Choroid plexus epithelial cell (primary cell): ENCODE measurements at regions not wholly inside any gene's neighbourhood (a gene's known extent, or its start where the extent isn't known, plus 50 kb on each side); places are given as distances from the start of the nearest gene placed in this dataset.

Experiments used
- DNase-seq: peaks from one replicate; pipeline ENCODE4 v3.0.0-alpha.2; 2010; ENCODE audit warnings: low read depth
- H3K4me3 ChIP-seq: 2 replicates; pipeline ENCODE4 v1.5.1; 2011; ENCODE audit warnings: low read depth, mild to moderate bottlenecking, control low read depth, low read length, moderate library complexity
- TF ChIP-seq, protein P1 (sequence below): conservative IDR thresholded peaks from 2 replicates; pipeline ENCODE4 v1.5.1; 2011; ENCODE audit warnings: low read depth, mild to moderate bottlenecking, control low read depth, inconsistent platforms, low read length, moderate library complexity

DNA sequence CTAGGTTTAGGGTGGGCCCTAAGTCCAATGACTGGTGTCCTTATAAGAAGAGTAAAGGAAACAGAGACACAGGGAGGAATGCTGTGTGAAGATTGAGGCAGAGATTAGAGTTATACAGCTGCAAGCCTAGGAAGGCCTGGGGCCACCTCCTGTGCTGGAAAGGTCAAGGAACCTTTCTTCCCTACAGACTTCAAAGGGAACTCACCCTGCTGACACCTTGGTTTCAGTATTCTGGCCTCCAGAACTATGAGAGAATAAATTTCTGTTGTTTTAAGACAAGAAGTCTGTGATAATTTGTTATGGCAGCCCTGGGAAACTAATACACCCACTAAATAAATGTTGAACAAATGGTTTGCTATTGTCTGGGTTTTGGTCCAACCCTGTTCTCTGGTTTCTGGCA is 102.3 kb upstream of the NEUROD1 start:
- H3K4me3 ChIP-seq = no peak overlapping the region

DNA sequence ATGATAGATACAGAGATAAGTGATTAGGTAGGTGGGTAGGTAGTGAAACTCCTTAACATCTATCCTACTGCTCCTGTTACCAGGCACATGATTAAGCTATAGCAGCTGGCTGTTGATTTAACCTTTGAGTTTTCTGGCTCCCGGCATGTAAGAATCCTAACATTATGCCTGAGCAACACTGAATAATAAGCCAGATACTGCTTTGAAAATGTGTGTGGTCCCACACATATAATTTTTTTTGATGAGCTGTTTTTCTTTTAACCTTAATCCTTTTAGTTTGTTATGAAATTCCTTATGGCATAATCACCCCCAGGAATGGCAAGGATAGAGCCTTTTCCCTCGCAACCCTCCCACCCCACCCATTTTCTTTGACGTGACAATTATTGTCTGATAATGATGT is 104.2 kb upstream of the NEUROD1 start:
- TF ChIP-seq, protein P1, sequence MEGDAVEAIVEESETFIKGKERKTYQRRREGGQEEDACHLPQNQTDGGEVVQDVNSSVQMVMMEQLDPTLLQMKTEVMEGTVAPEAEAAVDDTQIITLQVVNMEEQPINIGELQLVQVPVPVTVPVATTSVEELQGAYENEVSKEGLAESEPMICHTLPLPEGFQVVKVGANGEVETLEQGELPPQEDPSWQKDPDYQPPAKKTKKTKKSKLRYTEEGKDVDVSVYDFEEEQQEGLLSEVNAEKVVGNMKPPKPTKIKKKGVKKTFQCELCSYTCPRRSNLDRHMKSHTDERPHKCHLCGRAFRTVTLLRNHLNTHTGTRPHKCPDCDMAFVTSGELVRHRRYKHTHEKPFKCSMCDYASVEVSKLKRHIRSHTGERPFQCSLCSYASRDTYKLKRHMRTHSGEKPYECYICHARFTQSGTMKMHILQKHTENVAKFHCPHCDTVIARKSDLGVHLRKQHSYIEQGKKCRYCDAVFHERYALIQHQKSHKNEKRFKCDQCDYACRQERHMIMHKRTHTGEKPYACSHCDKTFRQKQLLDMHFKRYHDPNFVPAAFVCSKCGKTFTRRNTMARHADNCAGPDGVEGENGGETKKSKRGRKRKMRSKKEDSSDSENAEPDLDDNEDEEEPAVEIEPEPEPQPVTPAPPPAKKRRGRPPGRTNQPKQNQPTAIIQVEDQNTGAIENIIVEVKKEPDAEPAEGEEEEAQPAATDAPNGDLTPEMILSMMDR = no peak
- peak; percentile 52 for DNase-seq
- H3K4me3 ChIP-seq = no peak overlapping the region

More for the DNA sequence above, 102.3 kb upstream of the NEUROD1 start:
- TF ChIP-seq, protein P1 = no peak
- DNase-seq = peak; percentile 22

DNA sequence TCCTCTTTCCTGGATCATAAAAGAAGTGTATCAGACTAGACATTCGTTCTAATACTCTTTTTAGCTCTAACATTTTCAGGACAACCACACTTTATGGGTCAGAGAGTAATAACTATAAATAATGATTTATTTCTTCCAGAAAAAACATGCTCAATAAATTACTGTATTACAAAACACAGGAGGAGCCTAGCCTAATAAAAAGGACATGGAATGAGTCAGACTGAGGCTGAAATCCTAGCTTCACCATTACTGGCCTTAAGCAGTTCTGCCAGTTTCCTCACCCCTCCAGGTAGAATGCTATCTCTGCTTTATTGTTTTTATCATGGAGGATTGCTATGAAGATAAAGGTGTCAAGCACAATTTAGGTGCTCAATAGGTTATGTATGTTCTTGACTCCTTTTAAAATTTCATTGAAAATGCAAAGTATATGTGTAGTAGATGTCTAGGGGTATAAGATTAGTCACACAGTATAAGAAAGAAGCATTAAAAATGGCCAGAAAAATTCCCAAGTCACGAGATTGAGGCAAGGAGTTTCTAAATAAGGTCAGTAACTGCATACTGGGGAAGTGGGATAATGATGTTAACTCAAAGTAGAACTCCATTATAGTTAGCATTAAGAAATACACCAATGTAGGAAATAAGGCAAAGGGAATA is 105.5 kb upstream of the NEUROD1 start:
- peak; percentile 70 for DNase-seq
- TF ChIP-seq, protein P1 = no peak
- no peak overlapping the region for H3K4me3 ChIP-seq

DNA sequence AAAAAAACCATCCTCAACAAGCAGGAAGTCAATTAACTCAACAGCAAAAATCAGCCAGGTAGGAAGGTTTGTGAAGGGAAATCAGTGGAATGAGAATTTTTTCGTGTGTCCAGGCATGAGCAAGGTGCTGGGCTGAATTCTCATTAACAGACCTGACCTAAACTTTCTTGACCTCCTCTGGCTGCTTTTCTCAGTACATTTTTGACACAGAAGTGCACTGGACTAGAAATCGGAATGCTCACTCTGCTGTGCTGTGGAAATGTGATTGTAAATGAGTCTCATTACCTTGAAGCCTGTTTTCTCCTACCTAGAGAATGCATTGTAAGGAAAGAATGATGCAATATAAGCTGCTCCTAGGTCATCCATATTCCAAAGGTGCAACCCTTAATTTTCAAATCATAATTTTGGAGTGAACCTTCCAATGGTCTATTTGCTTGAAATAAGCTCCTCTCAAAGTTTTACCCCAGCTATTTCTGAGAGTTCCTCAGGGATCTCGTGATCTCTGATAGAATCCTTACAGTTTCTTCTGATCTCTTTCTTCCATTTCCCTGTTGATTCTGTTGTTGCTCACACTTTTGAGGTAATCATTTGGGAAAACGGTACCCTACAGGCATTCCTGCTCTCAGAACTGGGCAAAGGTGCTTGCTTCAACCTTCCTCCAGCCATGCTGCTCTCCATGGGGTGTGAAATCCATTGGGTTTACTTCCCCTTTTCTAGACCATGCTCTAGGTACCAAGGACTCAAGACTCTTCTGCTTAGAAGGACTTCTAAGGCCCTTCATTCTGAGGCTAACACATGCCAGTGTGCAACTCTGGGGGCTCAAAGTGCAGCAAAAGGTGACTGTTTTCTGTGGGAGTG is 104.9 kb upstream of the ITPRID2 start:
- no peak for DNase-seq
- no peak overlapping the region for H3K4me3 ChIP-seq
- TF ChIP-seq, protein P1 = no peak

DNA sequence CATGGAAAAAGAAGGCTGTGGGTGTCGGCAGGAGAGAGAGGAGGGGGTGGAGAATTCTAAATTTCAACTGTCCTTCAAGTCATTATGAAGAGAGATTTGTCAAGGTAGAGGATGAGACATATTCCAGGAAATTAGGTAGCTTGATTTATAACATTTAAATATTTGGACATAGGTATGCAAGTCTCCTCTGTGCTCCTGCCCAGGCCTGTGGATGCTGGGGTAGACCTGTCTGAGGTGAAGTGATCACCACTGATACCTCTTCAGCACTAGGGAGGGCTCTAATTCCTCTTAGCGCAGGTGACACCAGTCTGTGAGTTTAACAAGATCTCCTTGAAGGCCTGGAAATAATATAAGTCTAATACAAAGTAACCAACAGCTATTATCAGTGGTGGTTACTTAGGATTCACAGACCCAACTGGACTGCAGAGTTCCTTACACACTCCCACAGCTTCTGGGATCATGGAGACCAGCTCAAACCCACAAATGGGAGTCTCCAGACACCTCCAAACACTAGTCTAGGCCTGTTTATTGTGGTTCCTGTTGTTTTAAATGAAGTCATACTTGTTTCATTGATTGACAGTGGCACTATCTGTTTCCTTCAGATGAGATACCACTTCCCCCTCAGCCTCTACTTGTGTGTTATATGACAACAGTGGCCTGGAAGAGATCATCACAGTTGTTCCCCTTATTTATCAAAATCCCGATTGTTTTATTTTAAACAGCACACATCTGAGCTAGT is 104.1 kb upstream of the ITPRID2 start:
- TF ChIP-seq, protein P1 = no peak
- no peak overlapping the region for H3K4me3 ChIP-seq
- no peak for DNase-seq

DNA sequence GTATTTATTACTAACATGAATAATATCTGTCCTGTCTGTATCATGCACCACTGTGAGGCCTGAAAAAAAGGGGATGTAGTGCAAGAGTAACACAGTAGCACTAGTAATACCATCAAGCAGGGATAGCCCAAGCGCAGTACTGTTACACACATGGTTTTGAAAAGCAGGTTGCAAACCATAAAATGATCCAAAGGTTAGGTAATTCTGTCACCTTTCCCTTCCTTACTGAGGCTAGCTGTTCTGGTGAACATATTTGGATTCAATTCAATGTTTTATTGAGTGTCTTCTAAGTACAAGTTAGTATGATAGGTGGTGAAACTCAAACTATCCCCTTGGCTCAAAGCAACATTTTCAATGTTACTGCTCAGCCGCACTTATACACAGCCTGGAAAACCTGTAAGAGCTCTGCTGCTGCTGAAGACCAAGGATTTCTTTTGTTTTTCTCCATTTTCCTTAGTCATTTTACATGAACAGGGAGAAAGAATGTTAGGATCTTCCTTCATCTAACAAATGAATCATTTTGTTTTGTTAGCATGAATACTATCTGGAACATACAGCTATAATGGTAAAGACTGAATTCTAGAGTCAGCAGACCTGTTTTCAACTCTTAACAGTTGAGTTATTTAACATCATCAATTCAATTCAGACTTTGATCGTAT is 102.5 kb upstream of the ITPRID2 start:
- no peak overlapping the region for H3K4me3 ChIP-seq
- no peak for DNase-seq
- TF ChIP-seq, protein P1 = no peak
